ENCODE measurements at regions not wholly inside any gene's neighbourhood (a gene's known extent, or its start where the extent isn't known, plus 50 kb on each side); places are given as distances from the start of the nearest gene placed in this dataset.
A peak's percentile ranks its signal among the peaks of the same experiment; 100 is the strongest.

GRCh38 chr4:112732142-112732541, 95.2 kb downstream of the LARP7 start:
- H3K27ac Mint-ChIP-seq = peak overlapping the region; percentile 17
- Histone ChIP-seq H3K9ac (ENCODE audit: extremely low read depth, low read length, poor library complexity, severe bottlenecking) (no peak overlapping the region), H3K27me3 (ENCODE audit: control insufficient read depth, insufficient read depth, low read length, poor library complexity, severe bottlenecking) (no peaks in the 10 kb centered on the region), H3K27ac (ENCODE audit: low read depth, low read length) (no peak overlapping the region), H3K4me1 (ENCODE audit: control insufficient read depth, insufficient read depth, low read length) (no peaks in the 10 kb centered on the region), H3K36me3 (ENCODE audit: control insufficient read depth, insufficient read depth, low read length) (peaks cover 4% of the 10 kb centered on the region), H3K9me3 (ENCODE audit: control insufficient read depth, low read length) (no peaks in the 10 kb centered on the region), H3K4me3 (ENCODE audit: low read length) (no peak overlapping the region)
- DNase-seq = no peak
- no peaks in the 10 kb centered on the region for H3K27me3 Mint-ChIP-seq (ENCODE audit: insufficient read depth)
- peaks cover 15% of the 10 kb centered on the region for H3K4me1 Mint-ChIP-seq
- WGBS, 2 experiments (ENCODE audit: insufficient coverage in 1 of 2, insufficient read length in 1 of 2) = 88% methylated on average over 2 of the region's 2 CpGs; no CpG with 5 or more reads in 1 of the 2 experiments
- no peaks in the 10 kb centered on the region for H3K9me3 Mint-ChIP-seq
- peaks cover 37% of the 10 kb centered on the region for H3K36me3 Mint-ChIP-seq (ENCODE audit: low read depth)
- no peak overlapping the region for H3K4me3 Mint-ChIP-seq
- TF ChIP-seq CTCF (conservative IDR thresholded peaks at IDR 0.05) = no peak

GRCh38 chr4:112735474-112735951, 98.6 kb downstream of the LARP7 start:
- Histone ChIP-seq H3K27me3 (ENCODE audit: control insufficient read depth, insufficient read depth, low read length, poor library complexity, severe bottlenecking) (no peaks in the 10 kb centered on the region), H3K4me1 (ENCODE audit: control insufficient read depth, insufficient read depth, low read length) (no peaks in the 10 kb centered on the region), H3K4me3 (ENCODE audit: low read length) (no peak overlapping the region), H3K36me3 (ENCODE audit: control insufficient read depth, insufficient read depth, low read length) (peaks cover 4% of the 10 kb centered on the region), H3K27ac (ENCODE audit: low read depth, low read length) (no peak overlapping the region), H3K9me3 (ENCODE audit: control insufficient read depth, low read length) (no peaks in the 10 kb centered on the region), H3K9ac (ENCODE audit: extremely low read depth, low read length, poor library complexity, severe bottlenecking) (no peak overlapping the region)
- H3K4me1 Mint-ChIP-seq = peaks cover 28% of the 10 kb centered on the region
- no peak overlapping the region for H3K4me3 Mint-ChIP-seq
- no peak for DNase-seq
- peaks cover 30% of the 10 kb centered on the region for H3K36me3 Mint-ChIP-seq (ENCODE audit: low read depth)
- TF ChIP-seq CTCF (conservative IDR thresholded peaks at IDR 0.05) = peak; percentile 45
- H3K9me3 Mint-ChIP-seq = no peaks in the 10 kb centered on the region
- H3K27me3 Mint-ChIP-seq (ENCODE audit: insufficient read depth) = no peaks in the 10 kb centered on the region
- H3K27ac Mint-ChIP-seq = peak overlapping the region; percentile 22

GRCh38 chr4:112736718-112737135, 99.8 kb downstream of the LARP7 start:
- Histone ChIP-seq H3K4me1 (ENCODE audit: control insufficient read depth, insufficient read depth, low read length) (no peaks in the 10 kb centered on the region), H3K4me3 (ENCODE audit: low read length) (no peak overlapping the region), H3K27ac (ENCODE audit: low read depth, low read length) (no peak overlapping the region), H3K9me3 (ENCODE audit: control insufficient read depth, low read length) (no peaks in the 10 kb centered on the region), H3K9ac (ENCODE audit: extremely low read depth, low read length, poor library complexity, severe bottlenecking) (no peak overlapping the region), H3K36me3 (ENCODE audit: control insufficient read depth, insufficient read depth, low read length) (peaks cover 1% of the 10 kb centered on the region), H3K27me3 (ENCODE audit: control insufficient read depth, insufficient read depth, low read length, poor library complexity, severe bottlenecking) (no peaks in the 10 kb centered on the region)
- no peak for DNase-seq
- Mint-ChIP-seq H3K27ac (peak overlapping the region; percentile 80), H3K4me3 (no peak overlapping the region), H3K27me3 (ENCODE audit: insufficient read depth) (no peaks in the 10 kb centered on the region), H3K4me1 (peaks cover 35% of the 10 kb centered on the region), H3K9me3 (no peaks in the 10 kb centered on the region), H3K36me3 (ENCODE audit: low read depth) (peaks cover 35% of the 10 kb centered on the region)
- 95 to 100% methylated on average over 1 of the region's 1 CpG for WGBS, 2 experiments (ENCODE audit: insufficient coverage in 1 of 2, insufficient read length in 1 of 2)
- no peak for TF ChIP-seq CTCF (conservative IDR thresholded peaks at IDR 0.05)

All from endodermal cell (in vitro differentiated cells).